ENCODE measurements at regions not wholly inside any gene's neighbourhood (a gene's known extent, or its start where the extent isn't known, plus 50 kb on each side); places are given as distances from the start of the nearest gene placed in this dataset.
A peak's percentile ranks its signal among the peaks of the same experiment; 100 is the strongest.

DNA sequence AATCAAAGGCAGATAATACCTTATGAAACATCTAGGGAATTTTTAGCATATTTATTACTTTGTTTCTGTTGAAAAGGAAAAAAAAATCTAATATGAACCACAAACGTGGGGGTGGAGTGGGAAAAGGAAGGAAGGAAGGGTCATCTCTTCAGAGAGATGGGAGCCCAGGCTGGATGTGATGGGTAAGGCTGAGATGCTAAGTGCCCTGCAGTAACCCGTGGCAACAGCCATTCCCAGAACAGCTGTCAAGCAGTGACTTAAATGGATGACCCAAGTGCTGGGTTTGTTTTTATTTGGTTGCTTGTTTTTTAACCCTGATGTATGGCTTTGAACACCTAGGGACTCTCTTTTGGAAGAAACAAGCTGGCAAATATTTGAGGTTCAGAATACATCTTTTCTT, 50.7 kb upstream of the KLF7 start:
- no peak for DNase-seq
- intact Hi-C loops (cut with DNase I), result no loop called here
- ATAC-seq (ENCODE audit: poor library complexity), result no peak

DNA sequence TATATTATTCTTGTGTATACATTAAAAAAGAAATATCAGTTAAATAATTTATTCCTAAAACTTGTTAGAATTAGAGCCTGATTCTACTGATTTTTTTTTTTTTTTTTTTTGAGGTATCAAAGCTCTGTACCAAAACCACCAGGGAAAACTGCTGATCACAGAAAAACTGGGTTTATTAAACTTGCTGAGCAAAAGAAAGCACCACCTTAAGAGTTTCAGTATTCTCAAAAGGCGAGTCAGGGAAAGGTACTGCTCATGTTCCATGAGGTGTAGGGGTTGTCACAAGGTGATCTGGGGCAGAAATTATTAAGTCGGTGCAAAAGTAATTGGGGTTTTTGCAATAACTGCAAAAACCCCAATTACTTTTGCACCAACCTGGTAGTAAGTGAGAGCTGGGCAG, 51.7 kb upstream of the KLF7 start:
- no peak for ATAC-seq (ENCODE audit: poor library complexity)
- intact Hi-C loops (cut with DNase I), result no loop called here
- no peak for DNase-seq

DNA sequence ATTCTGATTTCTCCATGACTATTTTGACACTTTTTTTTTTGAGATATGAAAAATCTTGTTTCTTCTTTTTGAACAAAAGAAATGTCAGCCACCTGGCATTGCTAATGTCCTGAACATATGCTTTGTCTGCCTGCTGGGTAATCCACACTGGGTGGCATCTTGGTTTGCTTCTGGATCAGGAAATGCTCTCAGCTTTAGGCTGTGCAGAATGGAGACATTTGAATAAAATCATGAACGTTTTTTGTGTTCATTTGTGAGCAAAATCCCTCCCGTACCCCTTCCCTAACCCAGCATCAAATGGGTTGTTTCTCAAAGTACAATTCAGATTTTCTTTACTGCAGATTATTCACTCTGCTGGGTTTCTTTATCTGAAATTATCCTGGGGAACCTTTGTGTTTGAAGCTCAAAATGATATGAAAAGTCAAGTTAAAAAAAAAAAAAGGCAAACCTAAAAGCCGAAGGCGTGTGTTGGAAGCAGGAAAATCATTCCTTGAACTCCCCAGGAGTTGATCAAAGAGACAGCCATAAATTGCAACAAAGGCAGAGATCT, 53.4 kb upstream of the KLF7 start:
- DNase-seq (no peak), ATAC-seq (ENCODE audit: poor library complexity) (no peak)
- intact Hi-C loops (cut with DNase I), result no loop called here

DNA sequence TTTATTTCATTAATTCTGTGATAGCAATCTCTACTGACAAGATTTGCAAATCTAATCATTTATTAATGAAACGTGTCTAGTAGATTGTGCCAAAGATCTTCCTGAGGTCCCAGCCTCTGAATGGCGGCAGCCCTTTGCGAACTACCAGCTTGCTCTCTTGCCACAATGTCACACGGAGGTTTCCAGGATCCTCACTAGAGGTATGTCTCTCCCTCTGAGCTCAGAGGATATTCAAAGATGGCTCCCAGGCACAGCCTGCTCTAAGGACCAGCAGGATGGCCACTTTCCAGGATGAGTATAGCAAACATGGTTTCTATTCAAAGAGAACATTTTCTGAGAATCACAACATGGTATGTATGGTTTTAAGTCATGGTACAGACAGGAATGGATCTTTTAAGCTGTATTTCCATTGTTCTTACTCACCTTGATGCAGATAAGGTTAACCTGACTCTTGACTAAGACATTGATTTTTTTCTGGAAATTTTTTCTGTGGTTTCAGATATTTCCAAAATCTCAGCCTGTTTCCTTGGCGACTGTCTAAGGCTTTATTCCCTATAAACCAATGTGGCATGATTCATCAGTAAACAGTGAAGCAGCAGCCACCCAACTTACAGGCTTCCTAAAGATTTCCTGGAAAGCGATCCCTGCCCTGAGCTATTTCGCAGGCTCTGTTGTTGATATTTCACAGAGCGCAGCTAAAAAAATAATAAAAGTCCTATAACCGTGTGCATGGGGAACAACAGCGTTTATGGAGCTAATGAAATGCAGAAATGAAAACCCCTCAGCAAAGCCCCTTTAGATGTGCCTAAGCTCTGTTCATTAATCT, 54.1 kb upstream of the KLF7 start:
- no peak for ATAC-seq (ENCODE audit: poor library complexity)
- intact Hi-C loops (cut with DNase I), result no loop called here
- no peak for DNase-seq

DNA sequence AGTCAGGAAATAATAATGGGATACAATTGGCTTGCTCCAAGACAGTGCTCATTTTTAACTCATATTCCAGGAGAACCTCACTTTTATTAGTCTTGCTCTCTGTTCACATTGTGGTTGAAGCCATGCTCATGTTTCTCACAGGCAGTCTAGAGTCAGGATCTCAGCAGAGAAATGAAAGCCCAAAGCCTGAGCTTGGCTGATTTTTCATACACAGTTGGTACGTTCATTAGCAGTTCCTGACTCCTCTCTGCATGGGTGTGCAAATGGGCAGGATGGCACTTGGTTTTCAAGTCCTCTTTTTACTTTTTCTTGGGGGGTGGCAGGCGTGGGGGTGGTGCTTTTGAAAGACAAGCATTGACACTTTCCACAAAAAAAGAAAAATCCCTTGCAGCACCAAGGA, 56.0 kb upstream of the KLF7 start:
- DNase-seq, result no peak
- intact Hi-C loops (cut with DNase I), result no loop called here
- no peak for ATAC-seq (ENCODE audit: poor library complexity)

DNA sequence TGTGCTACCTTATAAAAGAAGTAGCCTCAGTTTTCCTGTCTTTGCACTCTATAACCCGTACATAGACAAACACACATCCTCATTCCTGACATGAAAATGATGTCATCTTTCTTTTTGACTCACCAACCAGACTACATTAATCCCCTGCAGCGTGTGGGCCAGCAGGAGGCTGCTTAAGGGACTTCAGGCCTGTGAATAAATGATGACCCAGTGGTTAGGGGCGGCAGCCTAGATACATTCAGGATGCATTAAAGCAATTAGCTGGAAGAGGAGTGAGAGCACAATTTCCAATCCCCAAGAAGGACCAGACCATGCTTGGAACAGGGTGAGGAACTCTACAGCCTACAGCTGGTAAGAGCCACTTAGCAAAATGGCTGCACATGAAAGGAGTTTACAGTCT, 57.3 kb upstream of the KLF7 start:
- ATAC-seq (ENCODE audit: poor library complexity) (no peak), DNase-seq (no peak)
- intact Hi-C loops (cut with DNase I), result no loop called here

DNA sequence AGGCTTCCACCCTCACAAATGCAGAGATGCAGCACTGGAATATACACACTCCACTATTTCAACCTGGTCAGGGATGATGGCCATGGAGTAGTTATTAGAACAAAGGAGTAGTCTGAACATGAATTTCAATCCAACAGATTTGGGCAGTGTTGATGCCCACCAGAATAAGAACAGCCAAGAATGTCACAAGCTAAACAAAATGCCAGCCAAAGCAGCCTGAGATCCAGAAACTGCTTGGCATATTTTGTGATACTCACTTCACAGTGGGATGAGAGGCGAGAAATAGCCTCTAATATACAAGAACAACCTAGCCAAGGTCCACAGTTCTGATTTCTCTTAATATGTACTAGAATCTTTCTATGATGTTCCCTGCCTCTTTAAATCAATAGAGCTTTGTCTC, 58.6 kb upstream of the KLF7 start:
- intact Hi-C loops (cut with DNase I), result no loop called here
- no peak for ATAC-seq (ENCODE audit: poor library complexity)

DNA sequence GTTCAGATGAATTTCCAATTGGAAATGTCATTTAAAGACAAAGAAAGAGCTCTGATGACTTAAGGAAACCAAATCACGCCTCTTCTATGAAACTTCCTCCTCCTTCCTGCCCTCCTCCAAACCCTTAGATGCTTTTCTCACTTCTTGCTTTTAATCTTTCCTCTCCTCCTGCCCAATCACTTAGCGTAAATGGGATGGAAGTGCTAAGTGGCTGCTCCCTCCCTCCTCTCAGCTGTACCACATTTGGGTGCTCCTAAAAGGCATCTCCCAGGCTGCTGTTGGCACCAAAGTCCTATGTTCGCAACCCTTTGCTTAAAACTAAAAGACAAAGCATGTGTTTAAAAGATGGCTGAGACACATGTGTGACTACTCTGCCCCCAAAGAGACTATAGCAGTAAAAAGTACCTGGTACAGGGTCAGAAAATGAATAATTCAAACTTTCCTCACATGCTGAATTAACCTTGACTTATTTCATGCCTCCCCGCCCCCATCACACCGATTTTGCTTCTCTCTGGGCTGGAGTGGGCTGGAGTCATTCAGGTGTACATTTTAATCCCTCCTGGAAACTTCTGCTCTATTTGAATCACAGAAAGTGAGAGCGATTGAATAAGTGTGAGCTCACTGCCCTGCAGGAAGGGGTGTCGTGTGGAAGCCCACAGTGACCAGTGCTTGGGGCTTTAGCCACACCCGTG, 59.2 kb upstream of the KLF7 start:
- intact Hi-C loops (cut with DNase I), result no loop called here
- no peak for DNase-seq
- ATAC-seq (ENCODE audit: poor library complexity), result no peak

More for the DNA sequence above, 58.6 kb upstream of the KLF7 start:
- DNase-seq, result no peak

DNA sequence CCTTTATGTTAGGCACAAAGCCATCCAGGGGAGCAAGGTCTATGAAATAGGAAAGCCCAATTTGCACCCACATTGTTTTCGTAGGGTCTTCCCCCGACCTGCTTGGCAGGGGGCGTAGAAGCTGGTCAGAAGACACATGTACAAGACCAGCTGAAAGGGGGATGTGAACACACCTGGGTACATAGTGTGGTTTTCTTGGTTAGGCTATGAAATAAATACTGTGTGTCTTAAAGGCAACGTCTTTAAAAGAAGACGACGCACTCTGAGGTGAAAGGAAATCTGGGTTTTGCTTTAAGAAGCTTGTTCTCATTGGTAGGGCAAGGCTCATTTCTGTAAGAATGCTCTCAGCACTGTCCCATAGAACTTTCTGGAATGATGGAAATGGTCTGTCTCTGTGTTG, 60.0 kb upstream of the KLF7 start:
- no peak for ATAC-seq (ENCODE audit: poor library complexity)
- no peak for DNase-seq
- intact Hi-C loops (cut with DNase I), result no loop called here

DNA sequence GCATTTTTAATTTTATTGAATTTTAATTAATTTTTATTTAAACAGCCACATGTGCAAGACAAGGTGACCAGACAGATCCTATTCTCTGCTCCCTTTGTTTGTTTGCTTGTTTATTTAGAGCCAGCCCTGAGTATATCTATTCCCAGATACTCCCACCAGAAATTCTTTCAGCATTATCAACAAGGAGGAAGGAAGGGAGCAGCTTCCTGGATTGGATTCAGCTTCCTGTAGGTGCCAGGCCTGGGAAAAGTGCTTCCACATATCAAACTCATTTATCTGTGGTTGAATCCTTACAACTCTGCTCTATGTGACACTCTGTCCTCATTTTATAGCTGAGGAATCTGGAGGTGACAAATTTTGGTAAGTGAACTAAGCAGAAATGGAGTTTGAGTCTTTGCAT, 60.5 kb upstream of the KLF7 start:
- ATAC-seq (ENCODE audit: poor library complexity) (no peak), DNase-seq (no peak)
- intact Hi-C loops (cut with DNase I), result no loop called here

DNA sequence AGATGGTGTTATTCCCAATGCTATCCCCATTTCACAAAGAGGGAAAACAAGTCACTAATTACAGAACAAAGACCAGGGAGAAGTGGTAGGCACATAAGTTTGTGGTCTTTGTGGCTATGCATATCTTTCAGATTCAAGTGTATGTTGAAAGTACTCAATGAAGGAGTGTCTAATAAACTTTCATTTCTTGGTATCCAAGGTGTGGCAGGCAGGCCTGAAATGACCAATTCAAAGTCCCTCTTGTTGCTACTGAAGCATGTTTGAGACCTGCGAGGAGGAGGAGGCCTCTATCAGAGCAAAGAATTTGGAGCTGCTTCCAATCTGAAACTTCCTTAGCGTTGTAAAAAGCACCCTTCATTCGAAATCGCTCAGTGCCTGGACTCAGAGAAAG, 60.9 kb upstream of the KLF7 start:
- intact Hi-C loops (cut with DNase I), result no loop called here
- ATAC-seq (ENCODE audit: poor library complexity), result no peak
- DNase-seq, result no peak

DNA sequence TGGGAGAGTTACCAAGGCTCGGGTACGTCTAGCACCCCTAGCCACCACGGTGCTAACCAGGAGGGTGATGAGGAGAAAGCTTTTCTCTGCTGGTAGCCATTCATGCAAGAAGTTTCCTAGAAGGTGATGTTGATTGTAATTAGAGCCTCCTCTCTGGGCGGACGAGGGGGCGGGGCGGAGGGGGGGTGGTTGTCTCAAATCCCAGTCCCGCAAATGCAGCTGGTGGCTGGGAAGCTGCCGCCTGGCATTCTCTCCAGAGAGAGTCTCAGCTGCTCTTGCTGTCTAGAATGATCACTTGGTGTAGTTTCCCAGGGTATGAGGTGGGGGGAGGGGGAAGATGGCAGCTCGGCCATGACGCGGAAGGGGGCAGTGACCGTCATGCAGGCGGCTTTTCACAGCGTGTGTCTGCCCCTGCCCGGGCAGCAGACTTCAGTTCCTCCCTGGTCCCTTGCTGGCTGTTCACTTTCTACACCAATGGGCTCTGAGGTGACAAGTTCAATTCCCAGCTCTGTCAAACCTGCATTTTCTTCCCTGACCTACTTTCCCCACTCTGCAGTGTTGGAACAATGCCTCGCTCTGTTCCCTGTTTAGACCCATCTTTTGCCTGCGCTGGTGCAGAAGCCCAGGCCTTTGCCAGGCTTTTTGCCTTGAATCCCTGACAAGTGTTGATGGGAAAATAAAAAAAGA, 61.5 kb upstream of the KLF7 start:
- intact Hi-C loops (cut with DNase I), result no loop called here
- DNase-seq, result no peak
- peak; percentile 55 for ATAC-seq (ENCODE audit: poor library complexity)

DNA sequence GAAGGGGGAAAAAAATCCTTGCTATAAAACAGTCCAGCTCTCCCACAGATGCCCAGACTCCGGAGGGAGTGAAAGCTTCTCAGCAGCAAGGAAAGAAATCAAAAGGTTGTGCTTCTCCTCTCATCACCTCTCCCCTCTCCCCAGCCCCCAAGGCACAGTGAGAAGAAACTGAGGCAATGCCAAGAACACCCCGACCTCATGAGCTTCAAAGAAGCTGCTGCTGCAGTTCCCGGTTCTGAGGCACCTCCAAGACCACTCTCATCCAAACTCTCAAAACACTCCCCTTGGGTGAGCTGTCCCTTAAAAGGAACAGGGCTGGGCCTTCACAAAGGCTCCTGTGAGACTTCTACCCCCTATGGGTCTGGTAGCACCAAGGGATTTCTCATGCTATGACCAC, 62.0 kb upstream of the KLF7 start:
- DNase-seq (no peak), ATAC-seq (ENCODE audit: poor library complexity) (no peak)
- intact Hi-C loops (cut with DNase I), result no loop called here

DNA sequence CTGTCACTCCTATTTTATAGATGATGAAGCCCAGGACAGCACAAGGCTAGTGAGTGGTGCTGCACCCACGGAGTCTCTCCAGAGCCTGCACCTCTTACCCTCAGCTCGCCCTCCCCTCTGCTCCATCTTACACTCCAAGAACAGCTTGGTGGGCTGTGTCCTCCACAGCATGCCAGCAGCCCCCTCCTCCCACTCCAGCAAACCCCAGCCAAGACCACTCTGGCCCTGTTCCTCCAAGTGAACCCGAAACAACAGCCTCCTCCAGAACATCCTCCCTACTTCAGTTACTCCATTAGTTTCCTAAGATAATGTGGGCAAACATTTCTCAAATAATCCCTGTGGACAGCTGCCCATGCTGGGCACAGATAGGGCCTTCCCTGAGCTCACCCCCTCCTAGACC, 62.7 kb upstream of the KLF7 start:
- intact Hi-C loops (cut with DNase I), result no loop called here
- no peak for ATAC-seq (ENCODE audit: poor library complexity)
- DNase-seq, result no peak

DNA sequence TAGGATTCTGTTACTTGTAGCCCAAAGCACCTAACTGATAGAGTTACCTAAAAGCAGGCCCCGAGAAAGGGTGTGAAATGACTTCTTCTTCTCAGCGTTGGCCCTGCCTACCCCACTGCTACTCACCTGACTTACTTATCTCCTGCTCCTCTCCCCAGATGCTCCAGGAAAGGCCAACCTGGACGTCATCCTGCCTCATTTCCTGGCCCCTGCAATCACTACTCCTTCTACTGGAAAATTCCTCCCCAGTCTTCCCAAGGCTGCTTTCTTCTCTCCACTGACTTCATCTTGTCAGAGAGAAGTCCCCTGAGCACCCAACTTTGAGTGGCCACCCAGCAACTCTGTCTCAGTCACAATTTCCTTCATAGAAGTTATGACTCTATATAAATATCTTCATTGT, 63.4 kb upstream of the KLF7 start:
- intact Hi-C loops (cut with DNase I), result no loop called here
- ATAC-seq (ENCODE audit: poor library complexity), result no peak
- no peak for DNase-seq

DNA sequence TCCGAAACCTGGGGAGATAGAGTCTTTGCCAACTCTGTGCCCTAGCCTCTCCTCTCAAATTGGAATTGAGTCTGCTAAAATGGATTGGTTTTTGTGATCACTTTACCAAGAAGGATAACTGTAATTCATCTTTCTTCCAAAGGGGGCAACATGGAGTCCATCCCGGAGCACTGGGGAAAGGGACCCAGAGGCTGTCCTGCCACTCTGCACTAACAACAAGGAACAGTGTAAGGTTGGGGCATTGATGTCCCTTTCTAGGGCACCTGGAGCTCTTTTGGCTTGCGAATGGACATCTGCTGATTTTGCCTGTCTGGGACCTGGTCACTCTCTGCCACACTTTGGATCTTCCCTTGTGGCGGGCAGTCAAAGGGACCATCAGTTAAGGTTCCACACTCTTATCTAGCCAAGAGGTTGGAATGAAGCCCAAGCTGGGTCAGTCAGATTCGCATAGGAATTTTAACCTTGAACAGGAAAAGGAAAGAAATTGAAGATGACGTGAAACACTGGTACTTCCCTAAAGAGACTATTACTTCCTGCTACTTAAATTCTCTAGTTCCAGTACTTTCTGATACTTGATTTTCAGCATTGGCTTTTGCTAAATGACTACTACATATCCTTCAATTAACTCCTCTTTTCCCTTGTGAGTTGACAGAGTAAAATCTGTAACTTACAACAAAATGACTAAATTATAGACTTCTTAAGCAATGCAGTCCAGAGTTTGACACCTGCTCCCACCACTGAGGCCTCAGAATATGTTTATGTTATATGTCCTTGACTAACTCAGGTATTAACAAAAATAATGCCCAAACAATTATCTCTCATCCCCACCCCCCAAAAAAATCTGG, 64.7 kb upstream of the KLF7 start:
- intact Hi-C loops (cut with DNase I), result no loop called here
- DNase-seq (no peak), ATAC-seq (ENCODE audit: poor library complexity) (no peak)

DNA sequence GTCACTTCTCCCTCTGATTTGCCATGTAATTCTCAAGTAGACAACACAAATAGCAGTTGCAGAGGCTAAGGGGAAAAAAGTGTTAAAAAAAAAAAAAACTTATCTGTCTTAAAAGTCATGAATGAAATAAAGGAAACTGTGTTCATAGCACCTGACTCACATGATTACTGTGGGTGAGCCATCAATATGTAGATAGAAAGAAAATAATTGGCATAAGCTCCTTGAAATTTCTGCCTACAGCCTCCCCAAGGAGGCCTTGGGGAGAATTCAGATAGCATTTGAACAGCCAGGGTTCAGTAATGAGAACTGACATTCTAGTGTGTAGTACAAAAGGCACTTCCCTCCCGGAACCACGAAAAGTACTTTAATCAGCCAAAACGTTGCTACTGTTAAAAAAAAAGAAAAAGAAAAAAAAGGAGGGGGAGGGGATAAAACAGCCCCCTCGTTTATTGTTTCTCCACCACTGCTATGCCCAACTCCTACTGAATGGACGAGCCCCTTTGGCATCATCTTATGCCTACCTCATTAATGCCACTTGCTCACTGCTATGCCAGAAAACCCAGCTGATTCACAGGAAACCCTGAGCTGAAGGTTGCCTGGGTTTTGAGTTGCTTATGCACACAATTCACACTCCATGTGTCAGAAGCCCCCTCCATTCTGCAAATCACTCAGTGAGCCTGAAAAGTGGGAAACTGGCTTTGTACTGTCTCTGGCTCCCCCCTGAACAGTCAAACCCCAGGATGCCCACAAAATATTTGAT, 65.5 kb upstream of the KLF7 start:
- DNase-seq (no peak), ATAC-seq (ENCODE audit: poor library complexity) (no peak)
- intact Hi-C loops (cut with DNase I), result no loop called here

DNA sequence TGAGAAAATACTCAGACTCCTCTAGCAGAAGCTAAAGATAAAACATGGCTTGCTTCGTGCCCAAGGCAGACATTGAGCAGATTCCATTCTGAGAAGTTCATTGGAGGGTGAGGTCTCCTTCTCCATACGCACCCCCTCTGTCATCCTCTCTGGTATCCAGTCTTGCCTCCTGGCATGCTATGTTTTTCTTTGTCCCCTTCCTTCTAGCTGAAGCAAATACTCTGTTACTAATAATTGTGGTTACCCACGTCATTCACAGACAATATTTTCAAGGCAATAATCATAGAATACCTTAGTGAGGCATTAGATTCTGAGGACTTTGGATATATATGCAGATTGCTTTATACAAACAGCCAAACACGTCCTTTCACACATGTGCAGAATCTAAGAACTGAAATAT, 66.2 kb upstream of the KLF7 start:
- intact Hi-C loops (cut with DNase I), result no loop called here

More for the DNA sequence above, 66.2 kb upstream of the KLF7 start:
- no peak for DNase-seq
- ATAC-seq (ENCODE audit: poor library complexity), result no peak
